HG03025 (cell line): ENCODE measurements at regions not wholly inside any gene's neighbourhood (a gene's known extent, or its start where the extent isn't known, plus 50 kb on each side); places are given as distances from the start of the nearest gene placed in this dataset.

Source experiments
- ATAC-seq: cut with Tn5 transposase; IDR thresholded peaks from one replicate; pipeline ENCODE4 v1.9.1; 2021; ENCODE audit warnings: mild to moderate bottlenecking, moderate library complexity; ENCODE audit not compliant: unreplicated experiment, low FRiP score

DNA sequence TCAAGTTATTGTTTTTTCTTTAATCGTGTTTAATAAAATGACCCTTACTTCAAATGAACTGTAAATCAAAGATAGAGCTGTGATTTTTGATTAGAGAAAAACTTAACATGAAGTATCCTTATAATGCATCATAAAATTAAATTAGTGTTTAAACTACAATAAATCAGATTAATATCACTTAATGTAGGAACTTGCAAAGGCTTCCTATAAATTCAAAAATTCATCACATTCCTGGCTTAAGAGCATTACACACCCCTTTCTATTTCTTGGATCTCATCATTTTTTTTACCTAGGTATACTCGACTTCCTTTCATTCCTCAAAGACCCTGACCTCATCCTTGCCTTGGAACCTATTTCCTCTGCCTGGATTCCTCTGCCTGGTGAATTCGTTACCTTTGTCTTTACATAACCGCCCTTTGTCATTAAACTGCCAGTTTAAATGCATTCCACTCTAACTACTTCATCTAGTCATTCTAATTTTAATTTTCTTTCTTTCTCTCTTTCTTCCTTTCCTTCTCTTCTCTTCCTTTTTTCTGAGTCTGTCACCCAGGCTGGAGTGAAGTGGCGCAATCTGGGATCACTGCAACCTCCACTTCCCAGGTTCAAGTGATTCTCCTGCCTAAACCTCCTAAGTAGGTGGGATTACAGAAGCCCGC lies 1244.5 kb downstream of the OTOL1 start:
- ATAC-seq = no peak

DNA sequence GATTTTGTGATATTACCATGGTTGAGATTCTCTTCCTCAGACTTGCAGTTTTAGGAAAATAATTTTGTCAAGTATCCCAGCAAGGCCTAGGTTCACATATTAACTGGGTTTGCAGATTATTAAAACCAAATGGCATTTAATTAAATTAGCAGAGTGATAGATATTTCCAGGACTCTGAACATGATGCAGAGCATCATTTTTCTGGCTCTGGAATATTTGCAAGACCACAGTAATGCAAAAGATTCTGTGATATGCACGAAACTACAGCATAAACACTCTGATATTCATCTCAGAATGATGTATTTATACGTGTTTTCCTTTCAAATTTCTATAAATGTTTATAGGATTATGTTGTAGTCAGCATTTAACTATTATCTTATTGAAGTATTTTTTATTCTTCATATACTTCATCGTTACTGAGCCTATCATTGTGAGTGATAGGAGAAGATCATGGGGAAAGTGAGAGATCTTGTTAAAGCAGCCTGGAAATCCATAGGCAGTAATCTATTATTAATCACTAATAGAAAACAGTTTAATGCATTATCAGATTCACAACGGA lies 1245.6 kb downstream of the OTOL1 start:
- no peak for ATAC-seq

DNA sequence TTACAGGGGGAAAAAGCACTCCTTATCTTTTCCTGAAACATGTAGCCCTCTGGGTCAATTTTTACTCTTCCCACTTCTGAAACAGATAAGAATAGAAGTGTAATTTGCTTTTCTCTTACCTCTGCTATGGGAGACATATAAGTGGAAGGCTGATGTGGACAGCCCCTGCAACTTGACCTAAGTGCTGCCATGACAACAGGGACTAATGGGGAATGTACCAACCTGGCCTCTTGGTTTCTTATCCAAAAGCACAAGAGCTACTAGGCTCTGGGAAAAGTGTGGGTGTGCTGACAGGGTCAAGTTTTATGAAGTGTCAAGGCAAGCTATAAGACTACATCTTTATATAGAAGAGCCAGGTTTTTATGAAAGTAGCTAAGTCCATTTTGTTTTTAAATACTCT lies 1246.5 kb downstream of the OTOL1 start:
- no peak for ATAC-seq

DNA sequence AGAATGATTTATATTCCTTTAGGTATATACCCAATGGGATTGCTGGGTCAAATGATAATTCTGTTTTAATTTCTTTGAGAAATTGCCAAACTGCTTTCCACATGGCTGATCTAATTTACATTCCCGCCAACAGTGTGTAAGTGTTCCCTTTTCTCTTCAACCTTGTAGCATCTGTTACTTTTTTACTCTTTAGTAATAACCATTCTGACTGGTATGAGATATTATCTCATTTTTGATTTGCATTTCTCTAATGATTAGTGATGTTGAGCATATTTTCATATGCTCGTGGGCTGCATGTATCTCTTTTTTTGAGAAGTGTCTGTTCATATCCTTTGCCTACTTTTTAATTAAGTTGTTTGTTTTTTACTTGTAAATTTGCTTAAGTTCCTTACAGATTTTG lies 1264.2 kb downstream of the OTOL1 start:
- ATAC-seq = no peak

DNA sequence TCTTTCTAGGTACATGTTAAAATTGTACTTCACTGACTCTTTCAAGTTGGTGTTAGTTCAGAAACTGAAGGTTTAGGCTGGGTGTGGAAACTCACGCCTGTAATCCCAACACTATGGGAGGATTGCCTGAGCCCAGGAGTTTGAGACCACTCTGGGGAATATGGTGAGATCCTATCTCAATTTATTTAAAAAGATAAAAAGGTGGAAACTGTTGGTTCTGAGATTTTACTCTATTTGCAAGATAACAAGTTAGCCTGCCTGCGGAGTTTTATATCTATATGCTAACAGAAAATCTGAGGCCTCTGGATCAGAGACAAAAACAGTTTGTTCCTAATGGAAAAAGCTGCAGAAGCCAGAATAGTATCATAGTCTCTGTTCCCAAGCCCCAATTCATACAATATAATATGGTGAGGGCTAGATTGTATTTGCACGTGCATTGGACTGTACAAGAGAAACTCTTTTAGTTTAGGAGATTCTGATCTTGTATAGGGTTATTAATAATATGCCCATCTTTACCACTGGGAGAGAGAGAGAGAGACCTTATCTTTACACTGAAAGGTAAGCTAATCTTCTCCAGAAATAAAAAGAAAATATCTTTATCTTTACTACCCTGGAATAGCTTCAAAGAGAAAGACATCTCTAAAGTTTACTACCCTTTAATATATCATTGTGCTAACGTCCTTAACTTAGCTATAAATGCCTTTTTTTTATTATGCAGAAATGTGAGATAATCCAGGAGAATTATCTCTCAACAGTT lies 1267.6 kb downstream of the OTOL1 start:
- ATAC-seq = no peak

DNA sequence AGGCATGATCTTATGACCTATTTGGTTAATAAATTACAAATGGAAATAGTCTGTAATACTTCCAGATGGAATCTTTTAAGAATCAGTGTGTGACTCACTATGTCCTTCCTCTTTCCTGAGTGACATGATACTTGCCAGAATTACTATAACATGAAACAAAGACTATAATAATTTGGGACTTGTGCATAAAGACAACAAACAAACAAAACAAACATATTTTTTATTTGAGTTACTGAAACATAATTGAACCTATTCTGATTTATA lies 1268.1 kb downstream of the OTOL1 start:
- ATAC-seq = no peak

DNA sequence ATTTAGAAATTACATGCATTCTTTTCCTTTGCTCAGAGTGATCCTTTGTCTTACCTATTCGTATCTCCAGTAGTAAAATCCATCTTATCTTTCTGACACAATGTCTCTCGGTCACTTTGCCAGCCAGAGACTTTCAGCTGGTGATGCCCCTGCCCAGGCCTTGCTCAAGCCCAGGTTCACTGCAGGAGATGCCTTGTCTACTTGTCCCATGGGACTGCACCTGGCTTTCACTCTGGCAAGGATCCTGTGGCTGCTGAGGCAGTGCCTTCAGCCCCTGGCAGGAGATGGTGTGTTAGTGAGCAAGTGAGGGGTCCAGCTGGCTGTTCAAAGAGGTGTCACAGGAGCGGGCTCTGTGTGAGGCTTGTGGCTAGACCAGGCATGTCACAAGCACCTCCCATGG lies 1268.9 kb downstream of the OTOL1 start:
- no peak for ATAC-seq

DNA sequence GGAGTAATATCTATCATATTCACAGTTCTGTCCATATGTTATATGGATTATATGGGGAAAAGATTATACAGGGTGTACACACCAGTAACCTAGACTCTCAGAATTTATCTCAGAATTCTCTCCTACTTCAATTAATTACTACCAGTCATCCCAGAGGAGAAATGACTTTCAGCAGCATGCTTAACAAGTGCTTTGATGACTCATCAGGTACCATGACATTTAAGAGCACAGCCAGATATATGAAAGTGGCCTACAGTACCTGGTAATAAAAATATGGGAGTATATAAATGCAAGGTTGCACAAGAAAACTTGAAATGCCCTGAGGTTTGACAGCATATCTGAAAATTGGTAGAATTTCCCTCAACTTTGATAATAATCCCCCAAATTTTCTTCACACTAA lies 1273.0 kb downstream of the OTOL1 start:
- ATAC-seq = no peak

DNA sequence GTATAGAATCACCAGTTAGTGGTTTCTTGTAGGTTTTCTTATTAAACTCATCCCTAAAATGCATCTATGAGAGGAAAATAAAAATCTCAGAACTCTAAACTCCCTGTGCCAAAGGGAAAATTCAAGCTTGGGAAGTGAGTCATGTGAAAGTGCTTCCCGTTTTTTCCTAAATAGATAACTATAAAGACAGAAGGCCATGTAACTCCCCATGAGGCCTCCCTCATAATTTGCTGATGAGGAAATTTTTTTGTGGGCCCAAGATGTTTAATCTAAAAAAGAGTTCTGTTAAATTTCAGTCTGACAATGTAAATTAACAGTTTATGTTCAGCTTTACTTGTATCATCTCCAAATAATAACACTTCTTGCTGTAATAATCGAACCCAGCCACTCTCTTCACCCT lies 1273.9 kb downstream of the OTOL1 start:
- no peak for ATAC-seq

DNA sequence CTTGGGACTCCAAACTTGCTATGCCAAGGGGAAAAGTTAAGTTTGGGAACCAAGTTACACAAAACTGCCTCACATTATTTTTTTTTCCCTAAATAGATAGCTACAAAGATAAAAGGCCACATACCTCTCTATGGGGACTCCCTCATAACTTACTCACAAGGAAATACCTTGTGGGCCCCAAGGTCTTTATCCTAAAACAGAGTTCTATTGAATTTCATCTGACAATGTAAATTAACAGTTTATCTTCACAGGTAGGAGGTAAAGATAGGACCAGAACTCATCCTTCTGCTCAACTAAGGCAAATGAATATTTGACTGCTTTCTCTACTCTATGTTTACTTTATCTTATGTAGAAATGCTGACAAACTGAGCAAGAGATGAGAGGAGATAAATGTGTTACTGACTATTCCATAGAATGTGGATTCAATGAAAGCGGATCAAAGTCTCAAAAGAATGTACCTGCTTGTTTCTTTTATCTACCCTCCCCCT lies 1278.0 kb downstream of the OTOL1 start:
- ATAC-seq = no peak

DNA sequence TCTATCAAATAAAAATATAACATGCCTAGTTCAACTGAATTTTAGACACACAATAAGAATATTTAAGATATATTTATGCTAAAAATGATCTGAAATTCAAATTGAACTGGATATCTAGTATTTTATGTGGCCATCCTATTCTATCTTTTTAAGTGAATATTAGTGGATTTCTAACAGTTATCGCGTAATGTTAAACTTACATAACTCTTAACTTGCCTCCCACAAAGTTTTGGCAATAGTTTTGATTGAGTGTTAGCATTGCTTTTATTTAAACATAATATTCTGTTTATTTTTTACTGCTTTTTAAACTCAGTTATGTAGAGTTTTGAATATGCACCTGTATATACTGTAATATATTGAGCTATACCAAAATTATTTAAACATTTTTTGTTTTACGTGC lies 1279.5 kb downstream of the OTOL1 start:
- no peak for ATAC-seq

DNA sequence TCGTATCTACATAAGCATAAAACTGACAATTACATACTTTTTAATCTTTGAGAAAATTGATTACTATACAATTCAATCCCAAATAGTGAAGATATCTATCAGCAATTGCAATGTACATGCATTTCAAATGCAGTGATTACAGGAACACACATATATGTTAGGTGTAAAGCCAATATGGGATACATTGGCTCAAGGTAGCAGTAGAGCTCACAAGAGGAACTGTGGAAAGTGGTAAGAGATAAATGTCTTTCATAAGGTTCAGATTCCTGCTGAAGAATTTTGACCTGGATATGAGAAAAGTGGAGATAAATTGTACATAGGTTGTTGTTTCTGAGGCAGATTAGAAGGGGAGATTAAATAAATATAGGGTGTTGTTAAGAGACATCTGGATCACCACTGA lies 1280.5 kb downstream of the OTOL1 start:
- ATAC-seq = no peak

DNA sequence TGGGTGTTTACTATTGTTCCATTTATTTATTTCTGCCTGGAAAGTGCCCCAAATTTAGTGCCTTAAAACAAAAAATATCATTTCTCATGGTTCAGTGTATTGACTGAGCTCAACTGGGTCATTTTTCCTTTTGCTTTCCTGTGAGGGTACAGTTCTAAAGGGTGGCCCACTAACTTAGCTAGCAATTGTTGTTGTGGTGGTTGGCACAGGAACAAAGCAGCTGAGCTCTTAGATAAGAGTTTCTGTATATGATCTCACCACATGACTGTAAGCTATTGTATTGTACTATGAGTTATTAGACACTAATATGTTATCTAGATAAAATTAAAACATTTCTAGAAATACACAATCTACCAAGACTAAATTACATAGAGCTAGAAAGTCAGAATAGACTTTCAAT lies 1283.7 kb downstream of the OTOL1 start:
- no peak for ATAC-seq

DNA sequence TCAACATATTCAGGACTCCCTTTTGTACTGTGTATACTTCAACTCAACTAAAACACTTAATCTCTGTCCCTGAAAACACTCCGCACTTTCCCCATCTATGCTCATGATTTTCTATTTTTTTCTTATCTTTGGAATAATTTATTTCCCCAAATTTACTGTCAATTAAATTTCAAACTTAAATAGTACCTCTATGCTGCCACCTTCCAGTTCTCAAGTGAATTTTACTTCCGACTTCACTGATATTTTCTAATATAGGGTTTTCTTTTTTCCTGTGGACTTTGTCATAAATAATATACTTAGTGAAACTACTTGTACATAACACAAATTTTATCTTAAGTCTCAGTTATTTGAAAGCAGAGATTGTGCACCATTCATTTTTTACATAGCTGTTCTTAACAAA lies 1303.3 kb downstream of the OTOL1 start:
- no peak for ATAC-seq

DNA sequence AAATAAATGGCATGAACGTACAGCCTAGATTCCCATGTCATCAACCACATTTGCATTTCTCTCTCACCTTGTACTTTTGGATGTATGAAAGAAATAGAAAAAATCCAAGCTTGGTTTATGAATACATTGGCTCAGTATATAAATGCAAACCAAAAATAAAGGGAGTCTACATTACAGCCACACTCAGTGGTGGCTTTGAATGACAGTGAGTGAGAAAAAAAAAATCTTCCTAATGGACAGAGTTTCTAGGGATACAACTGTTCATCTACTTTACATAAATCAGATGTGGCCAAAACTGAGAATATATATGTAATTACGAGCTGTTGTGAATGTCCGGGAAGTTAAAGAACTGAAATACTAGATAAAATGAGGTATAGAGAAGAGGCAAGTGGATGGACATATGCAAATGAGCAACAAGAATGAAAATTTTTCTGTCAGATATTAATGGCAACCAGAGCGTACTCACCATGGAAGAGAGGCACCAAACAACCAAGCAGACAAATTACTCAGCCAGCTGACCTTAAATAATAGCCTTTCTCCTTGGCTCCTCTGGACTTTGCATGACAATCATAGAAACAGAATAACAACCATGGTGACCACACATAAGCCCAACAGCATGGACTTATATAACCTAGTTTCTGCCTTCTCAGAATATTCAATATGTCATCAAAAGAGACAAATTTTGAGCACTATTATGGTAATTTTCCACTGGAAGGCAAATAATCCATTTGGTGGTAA lies 1305.8 kb downstream of the OTOL1 start:
- no peak for ATAC-seq

DNA sequence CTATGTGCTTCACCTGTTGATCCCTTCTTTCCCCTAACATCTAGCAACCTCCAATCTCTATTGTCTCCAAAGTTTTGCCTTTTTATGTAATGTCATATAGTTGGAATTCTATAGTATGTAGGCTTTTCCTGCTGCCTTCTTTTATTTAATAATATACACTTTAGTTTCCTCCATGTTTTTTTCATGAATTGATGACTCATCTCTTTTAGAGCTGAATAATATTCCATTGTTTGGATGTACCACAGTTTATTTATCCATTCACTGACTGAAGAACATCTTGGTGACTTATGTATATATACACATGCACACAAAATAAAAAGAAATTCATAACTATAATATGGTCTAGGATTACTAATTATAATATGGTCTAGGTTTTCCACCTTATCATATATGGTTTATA lies 1314.2 kb downstream of the OTOL1 start:
- no peak for ATAC-seq

DNA sequence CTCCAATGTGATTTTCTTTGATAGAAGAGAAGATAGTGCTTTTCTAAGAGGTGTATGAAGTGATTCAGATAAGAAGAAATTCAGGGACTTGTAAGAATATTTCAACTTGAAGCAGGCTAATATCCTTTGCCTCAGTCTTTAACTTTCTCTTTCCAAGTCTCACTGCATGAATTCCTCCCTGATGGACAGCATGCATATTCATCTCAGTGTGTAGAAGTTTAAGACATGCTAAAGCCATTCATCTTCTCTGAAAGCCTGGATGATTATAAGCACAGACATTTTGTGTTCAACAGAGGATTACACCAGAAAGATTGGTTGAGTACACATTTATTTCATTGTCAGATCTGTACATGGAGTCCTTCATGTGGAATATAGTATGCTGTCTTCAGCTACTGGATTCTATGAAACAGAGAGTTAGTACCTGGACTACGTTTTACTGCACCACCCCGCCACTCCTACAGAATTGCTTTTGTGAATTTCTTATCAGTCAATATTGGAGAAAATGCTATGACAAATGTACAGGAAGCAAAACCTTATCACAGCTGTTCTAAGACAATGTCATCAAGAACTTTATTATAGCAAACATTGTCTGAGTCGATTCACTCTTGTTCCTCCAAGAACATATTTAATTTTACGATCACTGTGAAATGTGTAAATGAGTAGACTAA lies 1346.1 kb downstream of the OTOL1 start:
- no peak for ATAC-seq

DNA sequence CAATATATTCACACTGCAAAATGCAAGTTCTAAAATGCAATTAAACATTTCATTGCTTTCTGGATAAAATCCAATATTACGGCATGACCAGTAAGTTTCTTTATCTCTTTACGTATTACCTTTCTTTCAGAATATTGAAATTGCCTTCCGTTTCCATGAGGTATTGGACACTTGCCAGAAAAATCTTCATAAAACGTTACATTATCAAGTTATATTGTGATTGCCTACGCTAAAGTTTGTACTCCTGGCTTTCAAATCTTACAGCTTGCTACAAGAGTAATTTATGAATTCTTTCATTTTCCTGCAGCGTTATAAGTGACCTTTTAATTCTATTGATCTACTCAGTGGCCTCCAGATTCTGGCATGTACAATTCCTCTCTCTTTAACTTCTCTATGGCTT lies 1349.3 kb downstream of the OTOL1 start:
- ATAC-seq = no peak

DNA sequence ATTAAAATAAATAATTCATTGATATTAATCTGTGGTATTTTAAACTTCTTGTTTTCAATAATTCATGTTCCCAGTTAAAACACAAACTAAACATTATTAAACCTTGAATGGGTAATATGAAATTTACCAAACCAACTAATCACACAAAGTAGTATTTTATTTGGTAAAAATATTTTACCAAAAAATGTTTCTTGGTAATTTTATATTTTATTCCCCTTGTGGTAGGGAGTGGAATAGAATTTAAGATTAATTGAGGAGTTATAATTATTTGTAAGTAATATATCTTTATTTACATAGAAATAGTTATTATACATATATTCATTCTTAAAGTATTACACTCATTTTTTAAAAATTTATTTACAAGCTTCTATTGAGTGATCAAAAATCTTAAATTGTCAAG lies 1350.9 kb downstream of the OTOL1 start:
- ATAC-seq = no peak

DNA sequence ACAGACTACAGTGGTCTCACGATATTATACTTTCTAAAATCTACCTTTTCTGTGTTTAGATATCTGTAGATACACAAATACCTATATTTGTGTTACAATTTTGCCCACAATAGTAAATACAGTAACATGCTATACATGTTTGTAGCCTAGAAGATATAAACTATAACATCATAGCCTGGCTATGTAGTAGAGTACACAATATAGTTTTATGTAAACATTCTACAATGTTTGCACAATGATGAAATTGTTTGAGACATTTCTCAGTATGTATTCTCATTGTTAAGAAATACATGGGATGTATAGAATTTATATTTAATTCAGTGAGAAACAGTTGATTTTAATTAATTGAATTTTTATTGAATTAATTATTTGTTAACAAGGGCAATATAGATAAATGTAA lies 1367.0 kb downstream of the OTOL1 start:
- ATAC-seq = no peak

DNA sequence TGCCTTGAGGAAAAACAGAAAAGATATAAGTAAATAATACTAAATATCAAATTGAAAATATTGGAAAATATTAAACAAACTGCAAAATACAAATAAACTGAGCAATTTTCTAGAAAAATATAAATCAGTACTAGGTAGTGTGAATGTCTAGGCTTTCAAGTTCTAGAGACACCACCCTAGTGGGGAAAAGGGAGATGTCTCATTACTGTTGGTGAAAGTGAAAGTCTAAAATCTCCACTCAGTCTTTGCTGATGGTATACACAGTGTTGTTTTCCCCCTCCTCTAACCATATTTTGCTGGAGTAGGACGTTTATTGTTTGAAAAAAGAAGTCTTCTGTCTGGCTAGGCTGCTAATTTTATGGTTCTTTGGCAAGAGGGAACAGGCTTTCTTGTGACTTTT lies 1368.9 kb downstream of the OTOL1 start:
- ATAC-seq = no peak
